Cardiac muscle cell (in vitro differentiated cells and primary cell): ENCODE measurements at regions not wholly inside any gene's neighbourhood (a gene's known extent, or its start where the extent isn't known, plus 50 kb on each side); places are given as distances from the start of the nearest gene placed in this dataset.

Experiments used
- DNase-seq, 2 donors: peaks; one replicate each; pipeline versions ENCODE4 v3.0.0 to v3.0.0-alpha.2; 2010 to 2017; ENCODE audit warnings: low read depth in 1 of 2, low spot score in 1 of 2
- H3K27ac ChIP-seq: fragments of 200-600 bp; sonication (generic); 2 replicates; pipeline ENCODE4 v1.5.1; 2016
- H3K27me3 ChIP-seq: fragments of 200-600 bp; sonication (generic); 2 replicates; pipeline ENCODE4 v1.6.0; 2016; ENCODE audit warnings: control low read depth
- H3K36me3 ChIP-seq: fragments of 200-600 bp; sonication (generic); 2 replicates; pipeline ENCODE4 v1.5.1; 2016; ENCODE audit warnings: control low read depth
- H3K4me1 ChIP-seq: fragments of 200-600 bp; sonication (generic); 2 replicates; pipeline ENCODE4 v1.8.1; 2017; ENCODE audit warnings: low read depth, mild to moderate bottlenecking, mixed run types
- H3K4me3 ChIP-seq: fragments of 200-600 bp; sonication (generic); 2 replicates; pipeline ENCODE4 v1.5.1; 2016; ENCODE audit warnings: mild to moderate bottlenecking
- H3K9me3 ChIP-seq: fragments of 200-600 bp; sonication (generic); 2 replicates; pipeline ENCODE4 v1.5.1; 2017; ENCODE audit warnings: low read depth, mild to moderate bottlenecking, control low read depth
- TF ChIP-seq, protein P1 (sequence below): IDR thresholded peaks from 2 replicates; pipeline ENCODE4 v1.5.1; 2012; ENCODE audit warnings: low read depth, mild to moderate bottlenecking, low read length

GRCh38 chr1:90198616-90199332 is 203.9 kb downstream of the ZNF326 start:
- no peaks in the 10 kb centered on the region for H3K36me3 ChIP-seq
- peak in 1 of 2 donors; percentile 5 for DNase-seq
- H3K4me1 ChIP-seq: no peaks in the 10 kb centered on the region
- H3K9me3 ChIP-seq: no peaks in the 10 kb centered on the region
- no peak overlapping the region for H3K4me3 ChIP-seq
- TF ChIP-seq, protein P1, sequence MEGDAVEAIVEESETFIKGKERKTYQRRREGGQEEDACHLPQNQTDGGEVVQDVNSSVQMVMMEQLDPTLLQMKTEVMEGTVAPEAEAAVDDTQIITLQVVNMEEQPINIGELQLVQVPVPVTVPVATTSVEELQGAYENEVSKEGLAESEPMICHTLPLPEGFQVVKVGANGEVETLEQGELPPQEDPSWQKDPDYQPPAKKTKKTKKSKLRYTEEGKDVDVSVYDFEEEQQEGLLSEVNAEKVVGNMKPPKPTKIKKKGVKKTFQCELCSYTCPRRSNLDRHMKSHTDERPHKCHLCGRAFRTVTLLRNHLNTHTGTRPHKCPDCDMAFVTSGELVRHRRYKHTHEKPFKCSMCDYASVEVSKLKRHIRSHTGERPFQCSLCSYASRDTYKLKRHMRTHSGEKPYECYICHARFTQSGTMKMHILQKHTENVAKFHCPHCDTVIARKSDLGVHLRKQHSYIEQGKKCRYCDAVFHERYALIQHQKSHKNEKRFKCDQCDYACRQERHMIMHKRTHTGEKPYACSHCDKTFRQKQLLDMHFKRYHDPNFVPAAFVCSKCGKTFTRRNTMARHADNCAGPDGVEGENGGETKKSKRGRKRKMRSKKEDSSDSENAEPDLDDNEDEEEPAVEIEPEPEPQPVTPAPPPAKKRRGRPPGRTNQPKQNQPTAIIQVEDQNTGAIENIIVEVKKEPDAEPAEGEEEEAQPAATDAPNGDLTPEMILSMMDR: no peak
- H3K27me3 ChIP-seq: peaks cover 5% of the 10 kb centered on the region
- no peak overlapping the region for H3K27ac ChIP-seq

DNA sequence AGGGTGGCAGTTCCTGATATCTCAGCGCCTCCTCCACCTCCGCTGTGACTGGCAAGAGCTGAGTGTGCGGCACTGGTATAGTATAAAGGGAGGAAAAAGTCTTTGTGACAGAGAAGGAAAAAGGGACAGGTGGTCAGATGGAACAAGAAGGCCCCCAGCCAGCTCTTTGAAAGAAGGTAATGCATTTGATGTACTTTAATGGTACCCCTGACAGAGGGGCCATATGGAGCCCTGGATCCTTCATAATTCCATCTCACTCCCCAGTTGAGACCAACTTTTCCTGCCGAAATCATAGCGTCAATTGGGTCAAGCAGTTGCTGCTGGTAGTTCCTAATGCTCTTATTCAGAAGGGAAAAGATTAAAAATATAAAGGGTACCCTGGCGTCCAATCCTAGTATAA is 198.2 kb downstream of the ZNF326 start:
- peaks cover 4% of the 10 kb centered on the region for H3K27me3 ChIP-seq
- H3K27ac ChIP-seq: no peak overlapping the region
- TF ChIP-seq, protein P1: no peak

GRCh38 chr1:90192408-90192807 is 197.5 kb downstream of the ZNF326 start:
- Histone ChIP-seq H3K27me3 (peaks cover 4% of the 10 kb centered on the region), H3K36me3 (no peaks in the 10 kb centered on the region), H3K27ac (no peak overlapping the region), H3K4me3 (no peak overlapping the region), H3K4me1 (peaks cover 4% of the 10 kb centered on the region), H3K9me3 (no peaks in the 10 kb centered on the region)
- DNase-seq: no peak
- TF ChIP-seq, protein P1: no peak

More for the DNA sequence above, 198.2 kb downstream of the ZNF326 start:
- H3K36me3 ChIP-seq: no peaks in the 10 kb centered on the region
- peaks cover 4% of the 10 kb centered on the region for H3K4me1 ChIP-seq
- DNase-seq: no peak
- no peaks in the 10 kb centered on the region for H3K9me3 ChIP-seq
- no peak overlapping the region for H3K4me3 ChIP-seq

DNA sequence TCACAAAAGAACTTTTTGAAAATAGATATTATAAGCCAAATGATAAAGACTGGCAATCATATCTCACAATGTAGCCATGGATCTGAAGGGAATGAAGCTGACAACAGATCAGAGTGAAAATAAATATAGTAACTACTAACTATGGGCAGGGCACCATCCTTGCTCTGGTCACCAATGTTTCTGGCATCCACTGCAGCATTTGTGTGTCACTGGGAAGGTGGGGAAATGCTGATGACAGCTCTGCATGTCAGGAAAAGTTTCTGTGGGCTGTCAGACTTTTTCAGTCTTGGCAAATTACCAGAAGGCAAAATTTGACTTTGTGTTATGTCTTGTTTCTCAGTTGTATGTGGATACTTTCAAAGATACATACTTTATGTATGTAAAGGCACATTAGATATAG is 195.6 kb downstream of the ZNF326 start:
- Histone ChIP-seq H3K4me1 (peaks cover 4% of the 10 kb centered on the region), H3K36me3 (no peaks in the 10 kb centered on the region), H3K4me3 (no peak overlapping the region), H3K27me3 (peaks cover 4% of the 10 kb centered on the region), H3K9me3 (no peaks in the 10 kb centered on the region), H3K27ac (no peak overlapping the region)
- TF ChIP-seq, protein P1: no peak
- peak in 1 of 2 donors; percentile 12 for DNase-seq

DNA sequence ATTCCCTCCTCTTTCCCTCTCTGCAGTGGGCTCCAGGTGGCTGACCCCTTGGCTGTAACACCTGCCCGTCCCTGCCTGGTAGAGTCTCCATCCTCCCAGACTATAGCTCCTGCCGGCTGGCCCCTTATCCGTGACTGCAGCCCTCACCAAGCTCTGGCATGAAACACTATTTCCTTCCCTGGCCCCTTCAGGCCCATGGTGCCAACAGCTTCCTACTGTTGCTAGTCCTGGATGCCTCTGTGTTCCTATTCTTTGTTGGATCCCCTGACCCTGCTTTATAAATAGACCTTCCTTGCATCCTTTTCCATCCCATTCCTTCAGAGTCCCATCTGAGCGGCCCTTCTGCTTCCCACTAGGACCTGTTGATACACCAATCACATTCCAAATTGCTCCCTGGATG is 195.0 kb downstream of the ZNF326 start:
- no peak for DNase-seq
- no peak overlapping the region for H3K27ac ChIP-seq
- TF ChIP-seq, protein P1: no peak
- no peaks in the 10 kb centered on the region for H3K36me3 ChIP-seq
- H3K27me3 ChIP-seq: peaks cover 4% of the 10 kb centered on the region
- no peak overlapping the region for H3K4me3 ChIP-seq
- H3K9me3 ChIP-seq: no peaks in the 10 kb centered on the region
- peaks cover 4% of the 10 kb centered on the region for H3K4me1 ChIP-seq
